AG09309 (cell line): ENCODE measurements at regions not wholly inside any gene's neighbourhood (a gene's known extent, or its start where the extent isn't known, plus 50 kb on each side); places are given as distances from the start of the nearest gene placed in this dataset.

Experiments
- DNase-seq: peaks from one replicate; pipeline ENCODE4 v3.0.0-alpha.2; 2010; ENCODE audit warnings: low read depth
- H3K4me3 ChIP-seq: 2 replicates; pipeline ENCODE4 v1.5.1; 2011; ENCODE audit warnings: mild to moderate bottlenecking, low read depth, low read length, moderate library complexity; ENCODE audit not compliant: control insufficient read depth
- CTCF ChIP-seq: IDR thresholded peaks from 2 replicates; pipeline ENCODE4 v1.5.1; 2011; ENCODE audit warnings: mild to moderate bottlenecking, low read depth, low read length, inconsistent platforms; ENCODE audit not compliant: insufficient read depth, control insufficient read depth; ENCODE audit errors: missing control alignments

DNA sequence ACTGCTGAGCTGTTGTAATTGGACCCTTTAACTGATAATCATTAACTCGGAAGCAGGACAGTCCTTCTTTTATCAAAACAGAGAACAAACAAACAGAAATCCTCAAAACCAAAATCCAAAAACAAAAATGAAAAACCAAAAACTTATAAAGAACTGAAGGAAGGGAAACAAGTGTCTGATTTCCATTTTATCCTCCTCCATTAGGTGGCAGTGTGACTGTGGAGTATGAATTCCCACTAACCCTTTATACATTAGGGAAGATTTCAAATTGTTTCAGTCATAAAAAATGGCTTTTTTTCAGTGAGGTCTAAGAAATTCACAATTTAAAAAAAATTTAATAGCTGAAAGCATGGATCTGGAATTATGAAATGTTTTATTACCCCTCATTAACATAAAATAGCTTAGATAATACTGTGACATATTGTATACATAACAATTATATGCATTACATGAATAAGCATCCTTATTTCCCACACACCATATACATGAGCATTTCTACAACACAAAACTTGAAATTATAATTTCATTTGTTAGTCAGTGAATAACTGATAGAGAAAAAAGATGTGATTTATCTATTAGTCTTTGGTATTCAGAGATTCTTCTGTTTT, 1074.3 kb upstream of the PCDH9 start:
- H3K4me3 ChIP-seq = no peak overlapping the region
- peak; percentile 12 for TF ChIP-seq CTCF
- no peak for DNase-seq

DNA sequence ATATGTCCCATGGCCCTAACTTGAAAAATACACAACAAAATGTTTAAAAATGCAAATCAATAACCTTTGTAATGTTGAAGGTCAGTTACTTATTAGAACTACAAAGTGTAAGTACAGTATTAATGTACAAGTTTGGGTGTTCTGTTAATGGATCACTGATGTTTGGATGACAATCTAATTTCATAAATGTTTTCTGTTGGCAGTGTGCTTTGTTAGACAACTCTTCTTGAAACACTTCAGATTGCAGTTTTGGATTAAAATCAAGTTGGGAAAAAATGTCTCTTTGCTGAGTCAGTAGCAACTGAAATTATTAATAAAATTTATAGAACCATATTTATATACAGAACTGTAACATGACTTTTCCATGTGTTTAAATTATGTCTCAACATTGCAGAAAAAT, 1063.5 kb upstream of the PCDH9 start:
- no peak for DNase-seq
- no peak overlapping the region for H3K4me3 ChIP-seq
- no peak for TF ChIP-seq CTCF

GRCh38 chr13:68292601-68293000, 1062.5 kb upstream of the PCDH9 start:
- DNase-seq = no peak
- TF ChIP-seq CTCF = no peak
- no peak overlapping the region for H3K4me3 ChIP-seq

DNA sequence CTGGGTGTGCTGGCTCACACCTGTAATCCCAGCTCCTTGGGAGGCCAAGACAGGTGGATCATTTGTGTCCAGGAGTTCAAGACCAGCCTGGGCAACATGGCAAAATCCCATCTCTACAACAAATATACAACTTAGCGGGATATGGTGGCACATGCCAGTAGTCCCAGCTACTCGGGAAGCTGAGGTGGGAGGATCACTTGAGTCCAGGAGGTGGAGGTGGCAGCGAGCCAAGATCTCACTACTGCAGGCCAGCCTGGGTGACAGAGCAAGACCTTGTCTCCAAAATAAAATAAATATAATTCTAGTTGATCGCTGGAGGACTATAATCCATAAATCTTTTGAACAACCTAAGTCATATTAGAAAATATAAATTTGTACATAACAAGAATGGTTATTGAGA, 1061.5 kb upstream of the PCDH9 start:
- no peak for TF ChIP-seq CTCF
- H3K4me3 ChIP-seq = no peak overlapping the region
- DNase-seq = no peak

- H3K4me3 ChIP-seq = no peak overlapping the region
- TF ChIP-seq CTCF = no peak
- DNase-seq = no peak
Measured at GRCh38 chr13:68275758-68276157, 1045.6 kb upstream of the PCDH9 start.

DNA sequence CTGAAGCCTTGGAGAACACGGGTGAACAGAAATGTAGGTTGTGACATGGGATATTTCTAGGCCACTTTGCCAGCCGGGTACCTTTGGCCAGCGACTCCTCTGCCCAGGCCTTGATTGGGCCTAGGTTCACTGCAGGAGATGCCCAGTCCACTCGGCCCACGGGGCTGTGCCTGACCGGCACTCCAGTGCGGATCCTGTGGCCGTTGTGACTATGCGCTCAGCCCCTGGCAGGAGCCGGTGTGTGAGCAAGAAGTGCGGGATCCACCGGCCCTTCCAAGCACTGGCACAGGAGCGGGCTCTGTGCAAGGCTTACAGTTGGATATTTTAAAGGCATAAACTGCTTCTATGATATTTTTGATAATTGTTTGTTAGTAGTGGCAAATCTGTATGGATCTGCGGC, 1042.5 kb upstream of the PCDH9 start:
- TF ChIP-seq CTCF = no peak
- no peak for DNase-seq
- no peak overlapping the region for H3K4me3 ChIP-seq

GRCh38 chr13:68264692-68265091, 1034.6 kb upstream of the PCDH9 start:
- H3K4me3 ChIP-seq = no peak overlapping the region
- no peak for DNase-seq

More at GRCh38 chr13:68264692-68265091, 1034.6 kb upstream of the PCDH9 start:
- TF ChIP-seq CTCF = no peak
